ENCODE measurements at regions not wholly inside any gene's neighbourhood (a gene's known extent, or its start where the extent isn't known, plus 50 kb on each side); places are given as distances from the start of the nearest gene placed in this dataset.

GRCh38 chr1:14242870-14243269 lies 355.6 kb upstream of the KAZN start:
- DNase-seq = no peak
- no peaks in the 10 kb centered on the region for H3K4me1 Mint-ChIP-seq

GRCh38 chr1:14245954-14246353 lies 352.5 kb upstream of the KAZN start:
- Mint-ChIP-seq H3K27me3 (ENCODE audit: low read depth in 3 of 3) (peaks cover 0 to 4% (median 1%) of the 10 kb centered on the region in 3 donors), H3K27ac (no peak overlapping the region), H3K36me3 (no peaks in the 10 kb centered on the region), H3K4me1 (no peaks in the 10 kb centered on the region), H3K4me3 (no peak overlapping the region), H3K9me3 (no peaks in the 10 kb centered on the region)
- Histone ChIP-seq H3K4me3 (replicated peaks in 1 of 3; ENCODE audit: low read depth in 2 of 3, low read length in 3 of 3) (no peak overlapping the region), H3K27me3 (ENCODE audit: control insufficient read depth in 2 of 2, insufficient read depth in 2 of 2, low read length in 2 of 2) (no peaks in the 10 kb centered on the region), H3K27ac (ENCODE audit: low read depth in 1 of 2, low read length in 2 of 2) (no peak overlapping the region), H4K20me1 (ENCODE audit: insufficient read depth, low read length) (no peaks in the 10 kb centered on the region), H3K79me2 (ENCODE audit: insufficient read depth, low read length) (no peaks in the 10 kb centered on the region), H2AFZ (ENCODE audit: insufficient read depth, low read depth, low read length, poor library complexity, severe bottlenecking) (no peak overlapping the region), H3K4me1 (ENCODE audit: control insufficient read depth in 1 of 2, insufficient read depth in 2 of 2, low read length in 2 of 2) (no peaks in the 10 kb centered on the region), H3K4me2 (replicated peaks; ENCODE audit: extremely low read depth, low read length, poor library complexity, severe bottlenecking) (no peak overlapping the region), H3K9me3 (replicated peaks in 1 of 2; ENCODE audit: control insufficient read depth in 1 of 2, insufficient read depth in 1 of 2, low read length in 2 of 2) (no peaks in the 10 kb centered on the region), H3K36me3 (replicated peaks in 1 of 2; ENCODE audit: control insufficient read depth in 1 of 2, insufficient read depth in 2 of 2, low read length in 2 of 2) (no peaks in the 10 kb centered on the region), H3K9ac (ENCODE audit: insufficient read depth, low read length, poor library complexity, severe bottlenecking) (no peak overlapping the region)
- TF ChIP-seq CTCF (IDR thresholded peaks at IDR 0.05) = no peak
- DNase-seq = no peak
- no CpG with 5 or more reads among the region's 2 CpGs for WGBS (ENCODE audit: insufficient coverage)
- intact Hi-C loops (cut with micrococcal nuclease) = no loop called here

More at GRCh38 chr1:14242870-14243269, 355.6 kb upstream of the KAZN start:
- H3K4me3 ChIP-seq (replicated peaks in 1 of 3; ENCODE audit: low read depth in 2 of 3, low read length in 3 of 3) = no peak overlapping the region
- Mint-ChIP-seq H3K36me3 (no peaks in the 10 kb centered on the region), H3K27ac (no peak overlapping the region), H3K27me3 (ENCODE audit: low read depth in 3 of 3) (peaks cover 0 to 4% (median 2%) of the 10 kb centered on the region in 3 donors), H3K9me3 (peaks cover 0 to 3% (median 0%) of the 10 kb centered on the region in 7 donors), H3K4me3 (no peak overlapping the region)
- no peak for TF ChIP-seq CTCF (IDR thresholded peaks at IDR 0.05)
- H3K4me2 ChIP-seq (replicated peaks; ENCODE audit: extremely low read depth, low read length, poor library complexity, severe bottlenecking) = no peak overlapping the region
- intact Hi-C loops (cut with micrococcal nuclease) = no loop called here
- H3K4me1 ChIP-seq (ENCODE audit: control insufficient read depth in 1 of 2, insufficient read depth in 2 of 2, low read length in 2 of 2) = no peaks in the 10 kb centered on the region
- H2AFZ ChIP-seq (ENCODE audit: insufficient read depth, low read depth, low read length, poor library complexity, severe bottlenecking) = no peak overlapping the region
- H4K20me1 ChIP-seq (ENCODE audit: insufficient read depth, low read length) = no peaks in the 10 kb centered on the region
- H3K27ac ChIP-seq (ENCODE audit: low read depth in 1 of 2, low read length in 2 of 2) = no peak overlapping the region
- WGBS (ENCODE audit: insufficient coverage) = 81% methylated on average over 7 of the region's 8 CpGs
- no peak overlapping the region for H3K9ac ChIP-seq (ENCODE audit: insufficient read depth, low read length, poor library complexity, severe bottlenecking)
- H3K36me3 ChIP-seq (replicated peaks in 1 of 2; ENCODE audit: control insufficient read depth in 1 of 2, insufficient read depth in 2 of 2, low read length in 2 of 2) = no peaks in the 10 kb centered on the region
- H3K79me2 ChIP-seq (ENCODE audit: insufficient read depth, low read length) = no peaks in the 10 kb centered on the region
- H3K9me3 ChIP-seq (replicated peaks in 1 of 2; ENCODE audit: control insufficient read depth in 1 of 2, insufficient read depth in 1 of 2, low read length in 2 of 2) = no peaks in the 10 kb centered on the region
- H3K27me3 ChIP-seq (ENCODE audit: control insufficient read depth in 2 of 2, insufficient read depth in 2 of 2, low read length in 2 of 2) = no peaks in the 10 kb centered on the region
